Motor neuron (in vitro differentiated cells): ENCODE measurements at regions not wholly inside any gene's neighbourhood (a gene's known extent, or its start where the extent isn't known, plus 50 kb on each side); places are given as distances from the start of the nearest gene placed in this dataset.
"Not testable (repeated sequence)": the region's sequence is repeated elsewhere in the genome, so short reads cannot be mapped to it uniquely, and the experiment has no call there.

Experiments
- ATAC-seq, 8 experiments: fragments of 200-7000 bp; cut with Tn5 transposase; replicated peaks in 6 of 8; 2 replicates each; pipeline ENCODE4 v1.8.0; 2021; ENCODE audit warnings: mild to moderate bottlenecking in 8 of 8, moderate library complexity in 8 of 8
- H3K27ac ChIP-seq, 2 donors: fragments of 250-450 bp; sonication (Bioruptor Pico); 2 replicates each; pipeline ENCODE4 v1.9.0; 2021; ENCODE audit warnings: antibody characterized with exemption in 2 of 2, mild to moderate bottlenecking in 2 of 2, moderate library complexity in 1 of 2
- H3K4me1 ChIP-seq, 2 donors: fragments of 250-450 bp; sonication (Bioruptor Pico); replicated peaks in 1 of 2; 2 replicates each; pipeline ENCODE4 v1.6.1; 2021; ENCODE audit warnings: antibody characterized with exemption in 2 of 2, mild to moderate bottlenecking in 2 of 2, moderate library complexity in 1 of 2
- H3K4me3 ChIP-seq, 5 donors: fragments of 250-450 bp; sonication (Bioruptor Pico); 2 replicates each; pipeline ENCODE4 v1.9.0; 2021; ENCODE audit warnings: antibody characterized with exemption in 5 of 5, mild to moderate bottlenecking in 5 of 5, moderate library complexity in 4 of 5
- WGBS, 10 experiments: fragments of 450-650 bp; shearing (Covaris generic); methylation state at CpG; one replicate each; pipeline ENCODE4 v1.0.0; 2022; 5-methylcytosine and 5-hydroxymethylcytosine counted together
- in situ Hi-C, 9 experiments: fragments of 400-800 bp; cut with MboI; loops; one replicate each; pipeline ENCODE4 v1.15.0; 2021; ENCODE audit warnings: low sequenced_read_pairs in 9 of 9, low pct_unique_long_range_greater_than_20kb in 2 of 9; ENCODE audit not compliant: unreplicated experiment in 9 of 9

DNA sequence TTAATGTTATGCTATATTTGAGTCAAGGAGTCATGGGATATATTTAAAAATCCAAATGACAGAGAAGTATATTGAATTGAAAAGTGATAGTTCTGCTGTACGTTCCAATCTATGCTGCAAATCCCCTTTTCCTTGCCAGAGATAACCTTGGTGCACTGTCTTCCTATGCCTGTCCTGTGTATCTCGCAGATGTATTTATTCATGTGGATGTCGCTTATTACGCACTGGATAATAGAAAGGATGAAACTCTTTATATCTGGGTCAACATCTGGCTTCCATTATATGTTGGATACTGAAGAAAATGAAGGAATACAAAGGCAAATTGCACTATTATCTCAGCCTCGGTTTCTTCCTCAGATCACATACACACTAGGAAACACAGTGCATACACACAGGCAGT lies 331.3 kb downstream of the BCKDHB start:
- 6 to 100% (median 84%) methylated on average over 1 to 5 of the region's 5 CpGs for WGBS, 10 experiments
- in situ Hi-C loops = no loop called here
- ATAC-seq = no peak
- no peak overlapping the region for H3K4me3 ChIP-seq
- peaks cover 8 to 12% of the 10 kb centered on the region in 2 donors for H3K4me1 ChIP-seq
- no peak overlapping the region for H3K27ac ChIP-seq

DNA sequence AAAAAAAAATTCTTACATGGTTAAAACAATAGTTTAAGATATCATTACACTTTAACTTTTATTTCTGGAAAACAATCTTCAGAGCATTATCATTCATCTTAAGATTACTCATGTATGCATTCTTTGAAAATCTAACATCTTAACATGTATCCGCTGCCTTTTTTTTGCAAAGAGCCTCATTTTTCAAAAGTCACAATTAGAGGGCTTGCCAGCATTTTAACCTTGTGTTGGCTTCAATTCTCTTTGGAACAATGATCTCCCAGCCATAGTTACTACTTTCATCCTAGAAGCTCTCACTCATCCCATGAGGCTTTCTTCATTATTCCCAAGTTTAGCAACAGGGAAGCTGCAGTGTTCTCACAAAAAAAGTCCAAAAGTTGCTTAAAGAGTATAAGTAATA lies 330.8 kb downstream of the BCKDHB start:
- no peak for ATAC-seq
- H3K4me1 ChIP-seq = peaks cover 8 to 12% of the 10 kb centered on the region in 2 donors
- in situ Hi-C loops = no loop called here
- H3K27ac ChIP-seq = no peak overlapping the region
- 14 to 90% (median 31%) methylated on average over 1 of the region's 1 CpG for WGBS, 10 experiments
- no peak overlapping the region for H3K4me3 ChIP-seq

DNA sequence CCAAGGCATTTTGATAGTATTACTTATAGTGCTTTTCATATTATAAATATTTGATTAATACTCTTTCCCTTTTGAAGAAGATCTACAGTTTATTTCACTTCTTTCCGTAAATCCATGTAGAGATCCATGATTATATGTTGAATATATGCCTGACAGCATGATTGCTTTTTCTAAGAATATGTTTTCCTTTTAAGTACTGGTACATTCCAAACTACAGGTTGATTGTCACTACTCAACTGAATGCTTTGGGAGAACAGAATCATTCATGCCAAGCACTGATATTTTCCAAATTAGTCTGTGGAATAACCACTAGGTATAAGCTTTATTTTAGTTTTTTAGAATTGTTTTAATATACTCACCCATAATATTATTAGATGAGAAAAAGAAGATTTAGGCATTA lies 330.2 kb downstream of the BCKDHB start:
- in situ Hi-C loops = no loop called here
- WGBS, 10 experiments = 78 to 100% (median 100%) methylated on average over 1 of the region's 1 CpG

DNA sequence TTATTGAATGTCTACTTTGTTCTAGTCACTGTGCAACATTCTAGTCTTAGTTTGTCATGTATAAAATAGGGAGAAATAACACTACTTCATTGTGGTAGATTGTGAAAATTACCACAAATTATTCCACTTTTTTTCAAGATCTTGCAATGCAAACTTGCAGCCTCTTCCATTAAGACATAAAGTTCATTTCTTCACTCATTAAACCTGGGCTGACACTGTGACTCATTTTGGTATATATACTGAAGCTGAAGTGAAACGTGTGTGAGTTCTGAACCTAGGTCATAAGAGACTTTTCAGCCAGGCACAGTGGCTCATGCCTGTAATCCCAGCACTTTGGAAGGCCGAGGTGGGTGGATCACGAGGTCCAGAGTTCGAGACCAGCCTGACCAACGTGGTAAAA lies 329.0 kb downstream of the BCKDHB start:
- peaks cover 5 to 12% of the 10 kb centered on the region in 2 donors for H3K4me1 ChIP-seq
- 98 to 100% (median 100%) methylated on average over 1 to 5 of the region's 5 CpGs; no CpG with 5 or more reads in 3 of the 10 experiments for WGBS, 10 experiments
- no peak overlapping the region for H3K27ac ChIP-seq
- no peak for ATAC-seq
- in situ Hi-C loops = no loop called here
- no peak overlapping the region for H3K4me3 ChIP-seq

More for the DNA sequence above, 330.2 kb downstream of the BCKDHB start:
- no peak overlapping the region for H3K27ac ChIP-seq
- H3K4me1 ChIP-seq = peaks cover 8 to 12% of the 10 kb centered on the region in 2 donors
- H3K4me3 ChIP-seq = no peak overlapping the region
- no peak for ATAC-seq

DNA sequence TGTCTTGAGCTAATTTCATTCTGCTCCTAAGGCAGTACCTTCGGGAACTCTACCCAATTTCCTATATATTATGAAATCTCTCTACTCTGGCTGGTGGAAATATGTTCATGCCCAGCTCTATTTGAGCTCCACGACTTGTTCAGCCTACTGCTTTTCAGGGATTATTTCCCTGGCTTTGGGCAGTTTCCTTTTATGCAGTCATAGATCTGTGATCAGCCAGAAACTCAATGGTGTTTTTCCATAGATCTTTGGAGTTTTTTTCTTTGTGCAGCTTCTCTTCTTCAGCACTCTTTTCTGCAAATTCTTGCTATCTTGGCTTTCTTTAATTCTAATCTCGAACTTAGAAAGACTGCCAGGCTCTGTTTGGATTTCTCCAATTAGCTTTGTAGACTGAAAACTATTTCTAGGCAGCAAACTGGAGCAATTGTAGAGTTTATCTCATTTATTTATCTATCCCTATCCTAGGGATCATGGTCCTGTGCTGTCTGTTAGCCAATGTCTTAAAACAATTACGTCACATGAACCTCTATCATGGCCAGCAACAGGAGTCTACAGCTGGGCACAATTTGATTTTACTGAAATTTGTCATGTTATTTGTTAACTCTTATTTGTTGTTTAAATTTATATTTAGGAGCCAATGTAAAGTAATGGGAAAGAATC lies 328.4 kb downstream of the BCKDHB start:
- no peak for ATAC-seq
- in situ Hi-C loops = no loop called here
- H3K4me1 ChIP-seq = peaks cover 4 to 12% of the 10 kb centered on the region in 2 donors
- 31 to 100% (median 82%) methylated on average over 2 to 4 of the region's 4 CpGs for WGBS, 10 experiments
- no peak overlapping the region for H3K4me3 ChIP-seq
- H3K27ac ChIP-seq = no peak overlapping the region

DNA sequence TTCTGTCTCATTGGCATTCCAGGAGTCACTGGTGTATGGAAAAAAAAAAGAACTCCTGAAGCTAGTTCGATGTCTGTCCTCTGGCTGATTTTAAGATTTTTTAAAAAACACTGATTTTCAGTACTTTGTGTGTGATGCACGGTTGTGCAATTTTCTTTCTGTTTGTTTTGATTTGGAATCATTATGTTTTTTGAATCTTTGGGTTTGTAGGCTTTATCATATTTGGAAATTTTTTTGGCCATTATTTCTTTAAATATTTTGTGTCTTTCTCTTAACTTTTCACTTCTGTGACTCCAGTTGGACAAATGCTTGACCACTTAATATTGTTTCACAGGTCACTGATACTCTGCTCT lies 327.2 kb downstream of the BCKDHB start:
- Histone ChIP-seq H3K4me3 (no peak overlapping the region), H3K4me1 (peaks cover 4 to 12% of the 10 kb centered on the region in 2 donors), H3K27ac (no peak overlapping the region)
- WGBS, 10 experiments = 31 to 100% (median 88%) methylated on average over 2 of the region's 2 CpGs; no CpG with 5 or more reads in 1 of the 10 experiments
- no peak for ATAC-seq
- in situ Hi-C loops = no loop called here

DNA sequence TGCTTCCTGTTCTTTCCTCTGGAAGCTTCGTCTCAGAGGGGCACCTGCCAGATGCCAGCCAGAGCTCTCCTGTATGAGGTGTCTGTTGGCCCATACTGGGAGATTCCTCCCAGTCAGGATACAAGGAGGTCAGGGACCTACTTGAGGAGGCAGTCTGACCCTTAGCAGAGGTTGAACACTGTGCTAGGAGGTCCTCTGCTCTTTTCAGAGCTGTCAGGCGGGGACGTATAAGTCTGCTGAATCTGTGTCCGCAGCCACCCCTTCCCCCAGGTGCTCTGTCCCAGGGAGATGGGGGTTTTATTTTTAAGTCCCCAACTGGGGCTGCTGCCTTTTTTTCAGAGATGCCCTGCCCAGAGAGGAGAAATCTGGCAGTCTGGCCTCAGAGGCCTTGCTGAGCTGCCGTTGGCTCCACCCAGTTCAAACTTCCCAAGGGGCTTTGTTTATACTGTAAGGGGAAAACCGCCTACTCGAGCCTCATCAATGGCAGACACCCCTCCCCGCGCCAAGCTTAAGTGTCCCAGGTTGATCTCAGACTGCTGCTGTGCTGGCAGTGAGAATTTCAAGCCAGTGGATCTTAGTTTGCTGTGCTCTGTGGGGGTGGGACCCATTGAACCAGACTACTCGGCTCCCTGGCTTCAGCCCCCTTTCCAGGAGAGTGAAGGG lies 326.7 kb downstream of the BCKDHB start:
- no peak for ATAC-seq
- H3K27ac ChIP-seq = no peak overlapping the region
- in situ Hi-C loops = no loop called here
- WGBS, 10 experiments = 65 to 92% (median 76%) methylated on average over 1 to 5 of the region's 10 CpGs; no CpG with 5 or more reads in 3 of the 10 experiments
- no peak overlapping the region for H3K4me3 ChIP-seq
- H3K4me1 ChIP-seq = peaks cover 4 to 8% of the 10 kb centered on the region in 2 donors

DNA sequence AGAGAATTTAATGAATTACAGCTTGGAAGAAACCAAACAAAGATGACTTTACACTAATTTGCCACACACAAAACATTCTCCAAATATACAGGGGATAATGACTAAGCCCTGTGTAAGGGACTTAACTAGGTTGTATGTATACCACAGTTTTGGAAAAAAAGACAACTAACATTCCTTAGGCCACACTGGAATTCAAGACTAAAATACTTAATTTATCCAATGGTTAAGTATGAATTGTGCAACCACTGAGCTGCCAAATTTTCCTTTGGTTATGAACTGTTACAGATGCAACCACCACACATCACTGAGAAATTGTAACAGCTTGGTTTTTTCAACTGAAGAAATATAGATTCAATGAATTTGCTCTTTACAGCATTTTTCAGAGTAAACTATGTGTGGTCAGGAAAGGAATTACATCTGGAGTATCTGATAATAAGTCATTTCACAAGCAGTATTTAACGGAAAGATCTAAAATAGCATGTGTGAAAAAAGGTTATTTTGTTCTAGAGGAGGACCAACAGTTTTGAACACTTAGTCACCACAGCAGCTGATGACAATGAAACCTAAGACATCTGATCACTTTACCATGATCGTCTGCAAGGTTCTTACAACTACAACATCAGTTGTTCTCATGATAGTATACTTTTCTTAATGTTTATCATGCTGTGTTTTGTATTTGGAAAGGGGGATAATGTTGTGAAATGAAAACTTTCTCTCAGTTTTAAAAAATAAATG lies 318.8 kb downstream of the BCKDHB start:
- no peak overlapping the region for H3K4me3 ChIP-seq
- ATAC-seq = peak in 2 of 8 experiments; percentile 41 to 63
- 21 to 96% (median 58%) methylated on average over 1 to 2 of the region's 2 CpGs; no CpG with 5 or more reads in 1 of the 10 experiments for WGBS, 10 experiments
- no peaks in the 10 kb centered on the region for H3K4me1 ChIP-seq
- H3K27ac ChIP-seq = no peak overlapping the region
- in situ Hi-C loops = no loop called here

DNA sequence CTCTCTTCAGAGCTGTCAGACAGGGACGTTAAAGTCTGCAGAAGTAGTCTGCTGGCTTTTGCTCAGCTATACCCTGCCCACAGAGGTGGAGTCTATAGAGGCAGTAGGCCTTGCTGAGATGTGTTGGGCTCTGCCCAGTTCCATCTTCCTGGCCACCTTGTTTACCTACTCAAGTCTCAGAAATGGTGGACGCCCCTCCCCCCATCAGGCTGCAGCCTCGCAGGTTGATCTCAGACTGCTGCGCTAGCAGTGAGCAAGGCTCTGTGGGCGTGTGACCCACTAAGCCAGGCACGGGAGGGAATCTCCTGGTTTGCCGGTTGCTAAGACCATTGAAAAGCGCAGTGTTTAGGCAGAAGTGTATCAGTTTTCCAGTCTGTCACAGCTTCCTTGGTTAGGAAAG lies 305.0 kb downstream of the BCKDHB start:
- H3K27ac ChIP-seq = no peak overlapping the region
- WGBS, 10 experiments = 87 to 100% (median 95%) methylated on average over 3 to 7 of the region's 8 CpGs; no CpG with 5 or more reads in 3 of the 10 experiments
- no peak for ATAC-seq
- in situ Hi-C loops = no loop called here
- H3K4me1 ChIP-seq = no peaks in the 10 kb centered on the region
- no peak overlapping the region for H3K4me3 ChIP-seq

DNA sequence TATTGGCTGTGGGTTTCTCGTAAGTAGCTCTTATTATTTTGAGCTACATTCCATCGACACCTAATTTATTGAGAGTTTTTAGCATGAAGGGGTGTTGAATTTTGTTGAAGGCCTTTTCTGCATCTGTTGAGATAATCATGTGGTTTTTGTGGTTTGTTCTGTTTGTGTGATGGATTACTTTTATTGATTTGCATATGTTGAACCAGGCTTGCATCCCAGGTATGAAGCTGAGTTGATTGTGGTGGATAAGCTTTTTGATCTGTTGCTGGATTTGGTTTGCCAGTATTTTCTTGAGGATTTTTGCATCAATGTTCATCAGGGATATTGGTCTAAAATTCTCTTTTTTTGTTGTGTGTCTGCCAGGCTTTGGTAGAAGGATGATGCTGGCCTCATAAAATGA lies 301.5 kb downstream of the BCKDHB start:
- in situ Hi-C loops, H3K4me1 ChIP-seq, H3K27ac ChIP-seq, ATAC-seq, H3K4me3 ChIP-seq: not testable (repeated sequence)
- WGBS, 10 experiments = 67 to 100% (median 88%) methylated on average over 1 to 2 of the region's 2 CpGs; no CpG with 5 or more reads in 6 of the 10 experiments

DNA sequence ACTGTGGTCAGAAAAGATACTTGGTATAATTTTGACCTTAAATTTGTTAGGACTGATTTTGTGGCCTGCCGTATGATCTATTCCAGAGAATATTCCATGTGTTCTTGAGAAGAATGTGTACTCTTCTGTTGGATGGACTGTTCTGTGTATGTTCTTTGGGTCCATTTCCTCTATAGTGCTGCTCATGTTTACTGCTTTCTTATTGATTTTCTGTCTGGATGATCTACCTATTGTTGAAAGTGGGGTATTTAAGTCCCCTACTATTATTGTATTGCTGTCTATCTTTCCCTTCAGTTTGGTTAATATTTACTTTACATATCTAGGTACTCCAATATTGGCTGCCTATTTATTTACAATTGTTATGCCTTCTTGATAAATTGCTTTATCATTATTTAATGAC lies 298.4 kb downstream of the BCKDHB start:
- no peak for ATAC-seq
- H3K4me3 ChIP-seq = no peak overlapping the region
- H3K4me1 ChIP-seq = no peaks in the 10 kb centered on the region
- H3K27ac ChIP-seq = no peak overlapping the region
- 38 to 100% (median 100%) methylated on average over 1 of the region's 1 CpG; no CpG with 5 or more reads in 2 of the 10 experiments for WGBS, 10 experiments
- in situ Hi-C loops = no loop called here

DNA sequence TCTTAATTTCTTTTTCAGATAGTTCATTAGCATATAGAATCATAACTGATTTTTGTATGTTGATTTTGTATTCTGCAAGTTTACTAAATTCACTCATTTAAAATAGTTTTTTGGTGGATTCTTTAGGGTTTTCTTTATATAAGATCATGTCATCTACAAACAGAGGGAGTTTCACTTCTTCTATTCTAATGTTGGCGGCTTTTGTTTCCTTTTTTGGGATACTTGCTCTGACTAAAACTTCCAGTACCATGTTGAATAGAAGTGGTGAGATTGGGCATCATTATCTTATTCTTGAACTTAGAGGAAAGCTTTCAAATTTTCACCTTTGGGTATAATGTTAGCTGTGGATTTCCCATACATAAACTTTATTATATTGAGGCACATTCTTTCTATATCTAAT lies 296.9 kb downstream of the BCKDHB start:
- ATAC-seq = no peak
- H3K4me3 ChIP-seq = no peak overlapping the region
- H3K27ac ChIP-seq = no peak overlapping the region
- in situ Hi-C loops = no loop called here
- H3K4me1 ChIP-seq = no peaks in the 10 kb centered on the region
- 80 to 100% (median 93%) methylated on average over 1 of the region's 1 CpG; no CpG with 5 or more reads in 2 of the 10 experiments for WGBS, 10 experiments

DNA sequence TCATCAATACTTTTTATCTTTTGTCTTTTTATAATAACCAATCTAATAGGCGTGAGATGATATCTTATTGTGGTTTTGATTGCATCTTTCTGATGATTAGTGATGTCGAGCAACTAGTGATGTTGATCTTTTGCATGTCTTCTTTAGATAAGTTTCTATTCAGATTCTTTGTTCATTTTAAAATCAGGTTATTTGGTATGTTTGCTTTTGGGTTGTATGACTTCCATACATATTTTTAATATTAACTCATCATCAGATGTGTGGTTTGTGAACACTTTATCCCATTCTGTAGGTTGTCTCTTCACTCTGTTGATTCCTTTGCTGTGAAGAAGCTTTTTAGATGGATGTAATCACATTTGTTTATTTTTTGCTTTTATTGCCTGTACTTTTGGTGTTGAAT lies 295.8 kb downstream of the BCKDHB start:
- Histone ChIP-seq H3K4me1 (no peaks in the 10 kb centered on the region), H3K4me3 (no peak overlapping the region), H3K27ac (no peak overlapping the region)
- in situ Hi-C loops = no loop called here
- WGBS, 10 experiments = 81 to 100% (median 90%) methylated on average over 1 to 2 of the region's 2 CpGs; no CpG with 5 or more reads in 1 of the 10 experiments
- ATAC-seq = no peak
